Esophagus squamous epithelium (tissue), 5 donors: ENCODE measurements at regions not wholly inside any gene's neighbourhood (a gene's known extent, or its start where the extent isn't known, plus 50 kb on each side); places are given as distances from the start of the nearest gene placed in this dataset.

Source experiments
- DNase-seq: peaks from one replicate; lab custom pipeline; 2025; lab: John Stamatoyannopoulos, UW
- H3K27ac ChIP-seq, 4 donors: fragments of 200-600 bp; sonication (generic); one replicate each; pipeline ENCODE4 v1.5.1; 2016 to 2019; ENCODE audit warnings: mild to moderate bottlenecking in 1 of 4
- H3K27me3 ChIP-seq, 4 donors: fragments of 200-600 bp; sonication (generic); 1 replicate in 3 of 4; 2 replicates in 1 of 4; pipeline versions ENCODE4 v1.5.1 to v1.6.0; 2017 to 2021; ENCODE audit warnings: antibody characterized with exemption in 1 of 4
- H3K36me3 ChIP-seq, 3 donors: fragments of 200-600 bp; sonication (generic); one replicate each; pipeline ENCODE4 v1.5.1; 2016 to 2019
- H3K4me1 ChIP-seq, 3 donors: fragments of 200-600 bp; sonication (generic); one replicate each; pipeline ENCODE4 v1.5.1; 2017 to 2019
- H3K4me3 ChIP-seq, 4 donors: fragments of 200-600 bp; sonication (generic); 1 replicate in 3 of 4; 2 replicates in 1 of 4; pipeline ENCODE4 v1.5.1; 2016 to 2019; ENCODE audit warnings: mild to moderate bottlenecking in 2 of 4, moderate library complexity in 1 of 4
- H3K9me3 ChIP-seq, 3 donors: fragments of 200-600 bp; sonication (generic); one replicate each; pipeline ENCODE4 v1.5.1; 2016 to 2019
- CTCF ChIP-seq, 6 experiments: fragments of 450-650 bp in 4 of 6; fragments of 200-600 bp in 2 of 6; sonication (generic) in 2 of 6; IDR thresholded peaks; one replicate each; pipeline ENCODE4 v1.5.1; 2016 to 2019; ENCODE audit warnings: antibody characterized with exemption in 6 of 6, mild to moderate bottlenecking in 4 of 6, moderate library complexity in 4 of 6
- POLR2A ChIP-seq, 4 donors: fragments of 450-650 bp; IDR thresholded peaks; one replicate each; pipeline ENCODE4 v1.6.1; 2017; ENCODE audit warnings: antibody characterized with exemption in 4 of 4, mild to moderate bottlenecking in 4 of 4, moderate library complexity in 3 of 4
- WGBS, 2 donors: methylation state at CpG; one replicate each; pipeline ENCODE4 v1.1.5; 2018; 5-methylcytosine and 5-hydroxymethylcytosine counted together
- intact Hi-C: fragments of 100-400 bp; cut with DNase I; formaldehyde crosslinking; loops from one replicate; pipeline ENCODE4 v1.15.0; 2022
- donor health status: DM: yes; HTN: yes; CAD: no.

- no peak for DNase-seq
- Histone ChIP-seq H3K27me3 (no peaks in the 10 kb centered on the region), H3K9me3 (peaks cover 0 to 6% (median 0%) of the 10 kb centered on the region in 3 donors), H3K4me1 (peaks cover 0 to 6% (median 0%) of the 10 kb centered on the region in 3 donors), H3K36me3 (no peaks in the 10 kb centered on the region), H3K4me3 (no peak overlapping the region), H3K27ac (peak overlapping the region in 2 of 4 donors; percentile 25 to 64)
- intact Hi-C loops: no loop called here
- WGBS, 2 donors: 41 to 68% methylated on average over 4 to 5 of the region's 7 CpGs
- TF ChIP-seq CTCF (IDR thresholded peaks at IDR 0.05) (no peak), POLR2A (IDR thresholded peaks at IDR 0.05) (no peak)
These were observed 104.2 kb upstream of the AMN1 start for GRCh38 chr12:31832740-31833729.

- TF ChIP-seq POLR2A (IDR thresholded peaks at IDR 0.05): no peak
- no peak for TF ChIP-seq CTCF (IDR thresholded peaks at IDR 0.05)
- Histone ChIP-seq H3K9me3 (peaks cover 0 to 13% (median 0%) of the 10 kb centered on the region in 3 donors), H3K27ac (no peak overlapping the region), H3K27me3 (no peaks in the 10 kb centered on the region), H3K4me3 (no peak overlapping the region), H3K4me1 (peaks cover 0 to 3% (median 0%) of the 10 kb centered on the region in 3 donors), H3K36me3 (no peaks in the 10 kb centered on the region)
- no peak for DNase-seq
- intact Hi-C loops: no loop called here
- WGBS, 2 donors: 85 to 90% methylated on average over 2 of the region's 2 CpGs
These were observed 99.2 kb upstream of the AMN1 start for GRCh38 chr12:31828071-31828470.

- H3K9me3 ChIP-seq: peaks cover 0 to 7% (median 0%) of the 10 kb centered on the region in 3 donors
- H3K4me1 ChIP-seq: no peaks in the 10 kb centered on the region
- H3K27ac ChIP-seq: no peak overlapping the region
- intact Hi-C loops: no loop called here
- TF ChIP-seq CTCF (IDR thresholded peaks at IDR 0.05): no peak
- no peak for TF ChIP-seq POLR2A (IDR thresholded peaks at IDR 0.05)
- DNase-seq: no peak
- H3K36me3 ChIP-seq: no peaks in the 10 kb centered on the region
- H3K4me3 ChIP-seq: no peak overlapping the region
- H3K27me3 ChIP-seq: no peaks in the 10 kb centered on the region
These were observed 93.9 kb upstream of the AMN1 start for GRCh38 chr12:31822761-31823160.

- peaks cover 0 to 3% (median 0%) of the 10 kb centered on the region in 3 donors for H3K9me3 ChIP-seq
- TF ChIP-seq POLR2A (IDR thresholded peaks at IDR 0.05) (no peak), CTCF (IDR thresholded peaks at IDR 0.05) (no peak)
- DNase-seq: no peak
- H3K27ac ChIP-seq: no peak overlapping the region
- H3K27me3 ChIP-seq: no peaks in the 10 kb centered on the region
- H3K4me1 ChIP-seq: no peaks in the 10 kb centered on the region
- 95 to 97% methylated on average over 3 of the region's 3 CpGs for WGBS, 2 donors
- intact Hi-C loops: no loop called here
- no peaks in the 10 kb centered on the region for H3K36me3 ChIP-seq
- no peak overlapping the region for H3K4me3 ChIP-seq
These were observed 92.7 kb upstream of the AMN1 start for GRCh38 chr12:31821484-31821883.

- Histone ChIP-seq H3K9me3 (no peaks in the 10 kb centered on the region), H3K36me3 (no peaks in the 10 kb centered on the region), H3K27ac (no peak overlapping the region), H3K4me1 (no peaks in the 10 kb centered on the region), H3K4me3 (no peak overlapping the region), H3K27me3 (no peaks in the 10 kb centered on the region)
- intact Hi-C loops: no loop called here
- TF ChIP-seq CTCF (IDR thresholded peaks at IDR 0.05): no peak
- TF ChIP-seq POLR2A (IDR thresholded peaks at IDR 0.05): no peak
- WGBS, 2 donors: 90 to 91% methylated on average over 7 of the region's 7 CpGs
- no peak for DNase-seq
These were observed 92.0 kb upstream of the AMN1 start for GRCh38 chr12:31820832-31821231.
